ENCODE measurements at regions not wholly inside any gene's neighbourhood (a gene's known extent, or its start where the extent isn't known, plus 50 kb on each side); places are given as distances from the start of the nearest gene placed in this dataset.

GRCh38 chr3:80297720-80298119 is 529.9 kb upstream of the ROBO1 start:
- no peak for TF ChIP-seq GABPA (IDR thresholded peaks at IDR 0.05 in 1 of 2, conservative IDR thresholded peaks at IDR 0.05 in 1 of 2)
- no peak for TF ChIP-seq CTCF (IDR thresholded peaks at IDR 0.05; ENCODE audit: low read depth, low read length, missing input control)
- TF ChIP-seq TAF1 (conservative IDR thresholded peaks at IDR 0.05): no peak
- TF ChIP-seq SP1 (IDR thresholded peaks at IDR 0.05): no peak
- no peak for TF ChIP-seq MAX (IDR thresholded peaks at IDR 0.05)
- no peak for TF ChIP-seq JUND (IDR thresholded peaks at IDR 0.05)
- no peak for TF ChIP-seq EGR1 (IDR thresholded peaks at IDR 0.05; ENCODE audit: low read depth in 2 of 2)
- TF ChIP-seq ATF3 (IDR thresholded peaks at IDR 0.05): no peak
- no peak for TF ChIP-seq REST (IDR thresholded peaks at IDR 0.05)
- TF ChIP-seq NR2F2 (IDR thresholded peaks at IDR 0.05): no peak
